Spleen (tissue), 7 donors: ENCODE measurements at regions not wholly inside any gene's neighbourhood (a gene's known extent, or its start where the extent isn't known, plus 50 kb on each side); places are given as distances from the start of the nearest gene placed in this dataset.

ENCODE experiments used
- POLR2A ChIP-seq, 3 donors: fragments of 450-650 bp; IDR thresholded peaks; one replicate each; pipeline ENCODE4 v1.5.1; 2017; ENCODE audit warnings: antibody characterized with exemption in 3 of 3, mild to moderate bottlenecking in 1 of 3
- POLR2AphosphoS5 ChIP-seq, 3 donors: sonication (generic); formaldehyde crosslinking; IDR thresholded peaks; one replicate each; pipeline ENCODE4 v1.5.1; 2017; ENCODE audit warnings: antibody characterized with exemption in 3 of 3
- TF ChIP-seq, protein P1 (sequence below), 11 experiments: fragments of 200-600 bp in 7 of 11; fragments of 450-650 bp in 4 of 11; sonication (generic) in 4 of 11; IDR thresholded peaks in 8 of 11; conservative IDR thresholded peaks in 3 of 11; 1 replicate in 7 of 11; 2 replicates in 4 of 11; pipeline versions ENCODE4 v1.4.0 to v1.8.0; 2016 to 2021; ENCODE audit warnings: antibody characterized with exemption in 11 of 11, inconsistent platforms in 4 of 11, mild to moderate bottlenecking in 1 of 11
- donor health status: DM: no; HTN: no; CAD: no; lungs with moderate emphysema.
- donor health status: DM: no; HTN: no; CAD: no.
- donor health status: DM: no; HTN: no; CAD: no.

DNA sequence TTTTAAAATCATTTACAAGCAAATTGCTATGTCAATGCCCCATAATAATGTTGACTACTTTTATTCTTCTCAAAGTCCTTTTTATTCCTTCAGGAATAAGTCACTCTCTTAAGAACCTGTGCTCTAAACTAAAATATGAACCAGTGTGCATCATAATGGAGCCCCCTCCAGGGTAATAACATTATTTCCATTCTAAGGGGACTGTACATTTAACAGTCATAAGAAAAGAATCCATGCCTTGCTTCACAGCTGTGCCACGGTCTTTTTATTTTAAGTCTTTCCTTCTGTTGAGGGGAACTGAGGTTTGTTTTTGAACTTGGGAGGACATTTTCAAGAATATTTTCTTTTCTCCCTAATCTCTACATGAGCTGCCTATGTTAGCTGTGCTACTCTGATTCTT, 297.6 kb downstream of the MAN2A1 start:
- TF ChIP-seq POLR2A (IDR thresholded peaks at IDR 0.05) (no peak), POLR2AphosphoS5 (IDR thresholded peaks at IDR 0.05) (no peak)
- TF ChIP-seq, protein P1, sequence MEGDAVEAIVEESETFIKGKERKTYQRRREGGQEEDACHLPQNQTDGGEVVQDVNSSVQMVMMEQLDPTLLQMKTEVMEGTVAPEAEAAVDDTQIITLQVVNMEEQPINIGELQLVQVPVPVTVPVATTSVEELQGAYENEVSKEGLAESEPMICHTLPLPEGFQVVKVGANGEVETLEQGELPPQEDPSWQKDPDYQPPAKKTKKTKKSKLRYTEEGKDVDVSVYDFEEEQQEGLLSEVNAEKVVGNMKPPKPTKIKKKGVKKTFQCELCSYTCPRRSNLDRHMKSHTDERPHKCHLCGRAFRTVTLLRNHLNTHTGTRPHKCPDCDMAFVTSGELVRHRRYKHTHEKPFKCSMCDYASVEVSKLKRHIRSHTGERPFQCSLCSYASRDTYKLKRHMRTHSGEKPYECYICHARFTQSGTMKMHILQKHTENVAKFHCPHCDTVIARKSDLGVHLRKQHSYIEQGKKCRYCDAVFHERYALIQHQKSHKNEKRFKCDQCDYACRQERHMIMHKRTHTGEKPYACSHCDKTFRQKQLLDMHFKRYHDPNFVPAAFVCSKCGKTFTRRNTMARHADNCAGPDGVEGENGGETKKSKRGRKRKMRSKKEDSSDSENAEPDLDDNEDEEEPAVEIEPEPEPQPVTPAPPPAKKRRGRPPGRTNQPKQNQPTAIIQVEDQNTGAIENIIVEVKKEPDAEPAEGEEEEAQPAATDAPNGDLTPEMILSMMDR (IDR thresholded peaks at IDR 0.05 in 8 of 11, conservative IDR thresholded peaks at IDR 0.05 in 3 of 11) = no peak
